ENCODE measurements at regions not wholly inside any gene's neighbourhood (a gene's known extent, or its start where the extent isn't known, plus 50 kb on each side); places are given as distances from the start of the nearest gene placed in this dataset.

- TF ChIP-seq POLR2A (IDR thresholded peaks at IDR 0.05; ENCODE audit: low read depth, low read length) (no peak), ELK1 (IDR thresholded peaks at IDR 0.05; ENCODE audit: borderline replicate concordance, low read depth, low read length) (no peak)
- Histone ChIP-seq H2AFZ (replicated peaks; ENCODE audit: low read length, poor library complexity) (no peak overlapping the region), H3K9me3 (ENCODE audit: control insufficient read depth, insufficient read depth, low read length) (peaks cover 7% of the 10 kb centered on the region), H4K8ac (ENCODE audit: low read depth in 2 of 2, low read length in 2 of 2) (no peak overlapping the region), H4K91ac (ENCODE audit: insufficient read depth, low read depth, low read length) (no peak overlapping the region), H2AK5ac (ENCODE audit: low read depth, low read length) (no peak overlapping the region), H3K9me1 (ENCODE audit: insufficient read depth, low read length) (no peaks in the 10 kb centered on the region), H2BK5ac (ENCODE audit: low read depth, low read length, poor library complexity, severe bottlenecking) (no peak overlapping the region), H2AK9ac (replicated peaks; ENCODE audit: low read depth, low read length, poor library complexity) (no peak overlapping the region), H2BK20ac (ENCODE audit: low read depth, low read length) (no peak overlapping the region), H2BK120ac (ENCODE audit: low read depth, low read length) (no peak overlapping the region), H3K27me3 (ENCODE audit: control insufficient read depth, insufficient read depth, low read length) (no peaks in the 10 kb centered on the region), H3K36me3 (ENCODE audit: control insufficient read depth, insufficient read depth, low read length) (no peaks in the 10 kb centered on the region), H3K56ac (ENCODE audit: extremely low read depth, insufficient read depth, low read length) (no peak overlapping the region), H3K4me1 (ENCODE audit: control insufficient read depth, insufficient read depth, low read length) (no peaks in the 10 kb centered on the region), H3K4me2 (ENCODE audit: low read depth, low read length) (no peak overlapping the region), H3K18ac (ENCODE audit: low read depth, low read length) (no peak overlapping the region), H3K9ac (ENCODE audit: low read depth, low read length) (no peak overlapping the region), H3K79me1 (ENCODE audit: low read depth in 1 of 2, low read length in 2 of 2) (no peaks in the 10 kb centered on the region), H4K5ac (ENCODE audit: low read depth, low read length) (no peak overlapping the region), H3K4ac (ENCODE audit: low read depth, low read length) (no peak overlapping the region), H3K4me3 (ENCODE audit: insufficient read depth, low read depth, low read length) (no peak overlapping the region), H3K14ac (replicated peaks; ENCODE audit: low read depth, low read length) (no peak overlapping the region), H4K20me1 (ENCODE audit: insufficient read depth, low read length) (no peaks in the 10 kb centered on the region), H2BK15ac (ENCODE audit: low read depth, low read length) (no peak overlapping the region), H3K27ac (ENCODE audit: insufficient read depth, low read length) (no peak overlapping the region), H3K23ac (ENCODE audit: low read depth, low read length) (no peak overlapping the region)
- ATAC-seq (ENCODE audit: low read depth) (no peak), DNase-seq (no peak)
- dilution Hi-C loops (cut with HindIII; ENCODE audit: low sequenced_read_pairs, unreplicated experiment) = no loop called here
- in situ Hi-C loops (cut with MboI; ENCODE audit: low sequenced_read_pairs) = no loop called here
- no TSS peak for BruUV-seq (replicated peaks)
- ChIA-PET POLR2A (ENCODE audit: unreplicated experiment) (no interaction called here), CTCF (no interaction called here)
- intact Hi-C loops (cut with micrococcal nuclease) = no loop called here
- WGBS, 2 experiments (ENCODE audit: extremely low coverage in 2 of 2, insufficient read length in 1 of 2) = no CpG with 5 or more reads among the region's 2 CpGs
Measured at GRCh38 chr4:45831692-45832091, 292.2 kb downstream of the GABRG1 start.

Data from IMR-90 (cell line).